Right cardiac atrium (tissue), 5 donors: ENCODE measurements at regions not wholly inside any gene's neighbourhood (a gene's known extent, or its start where the extent isn't known, plus 50 kb on each side); places are given as distances from the start of the nearest gene placed in this dataset.

Experiments used
- ATAC-seq, 2 donors: fragments of 200-7000 bp; cut with Tn5 transposase; one replicate each; pipeline versions ENCODE4 v1.8.0 to v1.9.1; 2020; ENCODE audit warnings: moderate library complexity in 2 of 2, mild to moderate bottlenecking in 1 of 2
- DNase-seq, 3 donors: peaks; one replicate each; pipeline ENCODE4 v3.0.0-alpha.2; 2020
- H3K27ac ChIP-seq: one replicate; pipeline ENCODE4 v1.5.1; 2013; ENCODE audit warnings: mild to moderate bottlenecking, low read length, control low read depth, moderate library complexity
- H3K27me3 ChIP-seq: one replicate; pipeline ENCODE4 v1.6.1; 2013; ENCODE audit not compliant: control insufficient read depth, insufficient read depth
- H3K4me1 ChIP-seq: one replicate; pipeline ENCODE4 v1.6.1; 2013; ENCODE audit warnings: low read length; ENCODE audit not compliant: control insufficient read depth, insufficient read depth
- H3K4me3 ChIP-seq: one replicate; pipeline ENCODE4 v1.5.1; 2013; ENCODE audit warnings: low read length, control low read depth
- H3K9me3 ChIP-seq: one replicate; pipeline ENCODE4 v1.6.1; 2013; ENCODE audit warnings: low read length; ENCODE audit not compliant: control insufficient read depth
- WGBS: extraction: QIAGEN DNeasy Blood & Tissue Kit; methylation state at CpG from one replicate; pipeline ENCODE4 v1.1.7; 2013; 5-methylcytosine and 5-hydroxymethylcytosine counted together
- intact Hi-C, 4 donors: fragments of 100-400 bp; cut with DNase I; formaldehyde crosslinking; loops; one replicate each; pipeline versions ENCODE4 v1.11.0 to v1.14.0; 2022 to 2023
- donor health status: healthy with polysubstance abuse.
- donor health status: DM: no; HTN: yes; CAD: no.
- donor health status: DM: no; HTN: no; CAD: no.
- donor health status: DM: no; HTN: yes; CAD: no; lungs with severe emphysema.
- donor health status: DM: yes; HTN: yes; CAD: no.

DNA sequence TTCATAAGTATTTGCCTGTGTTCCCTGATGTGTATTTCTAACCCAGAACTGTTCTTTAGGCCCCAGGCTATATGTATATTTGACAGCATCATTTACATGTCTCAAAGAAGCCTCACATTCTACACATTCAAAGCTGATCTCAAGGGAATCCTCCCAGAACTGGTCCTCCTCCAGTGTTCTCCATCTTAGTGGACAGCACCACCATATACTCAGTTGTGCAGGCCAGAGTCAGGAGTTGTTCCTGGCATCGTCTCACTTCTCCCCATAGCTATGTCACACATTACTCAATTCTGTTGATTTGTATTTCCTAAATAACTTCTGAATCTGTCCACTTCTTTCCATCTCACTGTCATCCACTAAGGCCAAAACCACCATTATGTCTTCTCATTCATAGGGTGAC lies 82.8 kb upstream of the TRPC3 start:
- intact Hi-C loops, result no loop called here
- 79% methylated on average over 1 of the region's 1 CpG for WGBS

GRCh38 chr4:122027203-122027602 lies 75.3 kb upstream of the TRPC3 start:
- H3K4me3 ChIP-seq, result no peak overlapping the region
- no peaks in the 10 kb centered on the region for H3K9me3 ChIP-seq
- WGBS, result 71% methylated on average over 2 of the region's 2 CpGs
- no peak for DNase-seq
- ATAC-seq, result no peak
- intact Hi-C loops, result no loop called here
- H3K27ac ChIP-seq, result no peak overlapping the region
- H3K27me3 ChIP-seq, result no peaks in the 10 kb centered on the region
- H3K4me1 ChIP-seq, result no peaks in the 10 kb centered on the region

More for the DNA sequence above, 82.8 kb upstream of the TRPC3 start:
- Histone ChIP-seq H3K27ac (no peak overlapping the region), H3K4me3 (no peak overlapping the region), H3K4me1 (no peaks in the 10 kb centered on the region), H3K9me3 (no peaks in the 10 kb centered on the region), H3K27me3 (no peaks in the 10 kb centered on the region)
- DNase-seq (no peak), ATAC-seq (no peak)

- intact Hi-C loops, result no loop called here
- no peak overlapping the region for H3K27ac ChIP-seq
- no peaks in the 10 kb centered on the region for H3K27me3 ChIP-seq
- 9% methylated on average over 2 of the region's 2 CpGs for WGBS
- H3K4me1 ChIP-seq, result peaks cover 2% of the 10 kb centered on the region
- DNase-seq (no peak), ATAC-seq (peak in 1 of 2 donors; percentile 38)
- H3K4me3 ChIP-seq, result no peak overlapping the region
- H3K9me3 ChIP-seq, result no peaks in the 10 kb centered on the region
These were observed 65.4 kb upstream of the TRPC3 start for GRCh38 chr4:122017296-122017695.

GRCh38 chr4:122015203-122015602 lies 63.3 kb upstream of the TRPC3 start:
- DNase-seq (no peak), ATAC-seq (peak; percentile 43 to 64)
- H3K9me3 ChIP-seq, result no peaks in the 10 kb centered on the region
- H3K27ac ChIP-seq, result no peak overlapping the region
- intact Hi-C loops, result no loop called here
- H3K4me1 ChIP-seq, result peaks cover 2% of the 10 kb centered on the region
- H3K27me3 ChIP-seq, result no peaks in the 10 kb centered on the region
- 57% methylated on average over 3 of the region's 3 CpGs for WGBS
- no peak overlapping the region for H3K4me3 ChIP-seq

DNA sequence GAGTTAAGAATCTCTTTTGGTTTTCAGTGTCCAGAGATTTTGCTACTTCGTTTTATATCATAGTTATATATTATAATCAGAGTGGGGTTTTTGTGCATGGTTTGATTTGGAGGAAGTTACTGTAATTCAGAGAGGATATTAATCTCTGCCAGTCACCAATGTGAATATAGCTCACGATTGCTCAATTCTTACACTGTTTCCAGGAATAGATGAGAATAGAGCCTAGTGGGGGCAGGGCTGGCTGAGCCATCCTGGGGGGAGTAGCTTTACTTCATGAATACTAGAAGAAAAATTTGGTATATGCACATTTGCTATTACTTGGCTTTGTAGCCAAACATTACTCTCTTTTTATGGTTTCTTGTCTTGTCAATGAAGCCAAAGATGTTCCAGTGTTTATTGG lies 60.9 kb upstream of the TRPC3 start:
- 34% methylated on average over 2 of the region's 2 CpGs for WGBS
- Histone ChIP-seq H3K4me3 (no peak overlapping the region), H3K9me3 (no peaks in the 10 kb centered on the region), H3K27ac (no peak overlapping the region), H3K27me3 (no peaks in the 10 kb centered on the region), H3K4me1 (peaks cover 2% of the 10 kb centered on the region)
- DNase-seq, result no peak
- no peak for ATAC-seq
- intact Hi-C loops, result no loop called here

DNA sequence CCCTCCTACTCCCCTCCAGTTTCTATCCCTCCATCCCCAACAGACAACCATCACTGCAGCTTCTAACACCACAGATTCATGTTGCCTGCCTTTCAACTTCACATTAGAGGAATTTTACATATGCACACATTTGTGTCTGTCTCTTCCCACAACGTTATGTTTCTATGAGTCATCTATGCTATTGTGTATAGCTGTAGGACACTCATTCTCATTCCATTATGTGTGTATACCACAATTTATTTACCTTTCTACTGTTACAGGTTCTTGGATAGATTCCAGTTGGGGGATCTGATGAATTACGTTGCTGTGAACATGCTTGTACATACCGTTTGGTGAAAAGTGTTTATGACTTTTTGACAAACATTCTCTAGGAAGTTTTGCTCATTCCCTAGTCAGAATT lies 58.8 kb upstream of the TRPC3 start:
- intact Hi-C loops, result no loop called here

GRCh38 chr4:122009524-122009923 lies 57.7 kb upstream of the TRPC3 start:
- Histone ChIP-seq H3K27ac (no peak overlapping the region), H3K9me3 (no peaks in the 10 kb centered on the region), H3K4me3 (no peak overlapping the region), H3K27me3 (no peaks in the 10 kb centered on the region), H3K4me1 (no peaks in the 10 kb centered on the region)
- no peak for DNase-seq
- 53% methylated on average over 2 of the region's 2 CpGs for WGBS
- no peak for ATAC-seq
- intact Hi-C loops, result no loop called here

More for the DNA sequence above, 58.8 kb upstream of the TRPC3 start:
- Histone ChIP-seq H3K4me3 (no peak overlapping the region), H3K27me3 (no peaks in the 10 kb centered on the region), H3K9me3 (no peaks in the 10 kb centered on the region), H3K4me1 (peaks cover 2% of the 10 kb centered on the region), H3K27ac (no peak overlapping the region)
- 79% methylated on average over 3 of the region's 3 CpGs for WGBS
- ATAC-seq (no peak), DNase-seq (no peak)

DNA sequence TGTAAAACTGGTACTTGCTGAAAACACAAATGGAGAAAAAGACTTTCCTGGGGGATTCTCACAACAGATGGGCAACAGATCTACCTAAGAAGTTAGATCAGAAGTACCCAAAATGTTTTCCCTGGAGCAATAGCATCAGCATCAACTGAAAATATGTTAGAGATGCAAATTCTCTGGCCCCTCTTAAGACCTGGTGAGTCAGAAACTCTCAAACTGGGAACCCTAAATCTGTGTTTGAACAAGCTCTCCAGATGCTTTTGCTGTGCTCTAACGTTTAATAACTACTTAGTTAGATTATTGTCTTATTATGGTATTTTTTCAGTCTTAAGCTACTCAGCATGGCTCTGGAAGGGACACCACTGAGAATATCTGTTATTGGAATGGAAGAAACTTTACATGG lies 55.2 kb upstream of the TRPC3 start:
- H3K27ac ChIP-seq, result no peak overlapping the region
- no peak overlapping the region for H3K4me3 ChIP-seq
- 61% methylated on average over 1 of the region's 1 CpG for WGBS
- no peaks in the 10 kb centered on the region for H3K4me1 ChIP-seq
- H3K27me3 ChIP-seq, result no peaks in the 10 kb centered on the region
- no peaks in the 10 kb centered on the region for H3K9me3 ChIP-seq
- DNase-seq (no peak), ATAC-seq (no peak)
- intact Hi-C loops, result no loop called here

DNA sequence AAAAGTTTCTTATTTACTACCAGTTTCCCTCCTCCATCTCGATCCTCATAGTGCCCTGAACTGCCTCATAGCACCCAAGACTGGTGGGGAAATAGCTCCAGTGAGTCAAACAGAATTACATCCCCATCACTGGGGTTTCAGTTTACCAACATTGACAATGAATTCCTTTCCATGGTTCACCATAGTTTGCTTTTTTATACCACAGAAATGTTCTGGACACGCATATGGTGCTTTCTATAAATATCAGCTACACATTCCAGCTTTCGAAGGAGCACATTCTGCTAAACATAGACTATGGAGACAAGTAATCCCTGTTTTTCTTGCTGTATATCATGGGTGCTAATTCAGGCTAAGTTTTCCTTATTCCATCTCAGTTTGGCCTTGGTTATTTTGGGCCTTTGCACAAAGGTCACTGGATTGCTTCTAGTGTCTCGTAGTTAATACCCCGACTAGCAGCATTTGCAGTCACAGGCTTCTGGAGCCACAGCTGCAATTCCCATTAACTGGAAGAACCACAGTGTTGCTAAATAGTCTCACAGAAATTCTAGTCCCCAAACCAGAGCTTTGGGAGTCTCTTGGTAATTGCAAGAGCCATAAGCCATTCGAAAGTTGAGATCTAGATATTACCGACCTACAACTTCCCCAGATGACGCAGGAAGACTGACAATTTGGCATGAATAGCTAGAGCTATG lies 53.4 kb upstream of the TRPC3 start:
- DNase-seq, result no peak
- WGBS, result 61% methylated on average over 8 of the region's 8 CpGs
- intact Hi-C loops, result no loop called here
- H3K27ac ChIP-seq, result no peak overlapping the region
- no peaks in the 10 kb centered on the region for H3K9me3 ChIP-seq
- no peak overlapping the region for H3K4me3 ChIP-seq
- no peaks in the 10 kb centered on the region for H3K4me1 ChIP-seq
- H3K27me3 ChIP-seq, result no peaks in the 10 kb centered on the region
- no peak for ATAC-seq

- Histone ChIP-seq H3K4me1 (no peaks in the 10 kb centered on the region), H3K27ac (no peak overlapping the region), H3K4me3 (no peak overlapping the region), H3K9me3 (no peaks in the 10 kb centered on the region), H3K27me3 (no peaks in the 10 kb centered on the region)
- peak in 1 of 2 donors; percentile 57 for ATAC-seq
- DNase-seq, result peak in 1 of 3 donors; percentile 15
- 78% methylated on average over 7 of the region's 7 CpGs for WGBS
- intact Hi-C loops, result no loop called here
These were observed 51.5 kb upstream of the TRPC3 start for GRCh38 chr4:122003335-122003734.
